ENCODE measurements at regions not wholly inside any gene's neighbourhood (a gene's known extent, or its start where the extent isn't known, plus 50 kb on each side); places are given as distances from the start of the nearest gene placed in this dataset.
"Not testable (repeated sequence)": the region's sequence is repeated elsewhere in the genome, so short reads cannot be mapped to it uniquely, and the experiment has no call there.

DNA sequence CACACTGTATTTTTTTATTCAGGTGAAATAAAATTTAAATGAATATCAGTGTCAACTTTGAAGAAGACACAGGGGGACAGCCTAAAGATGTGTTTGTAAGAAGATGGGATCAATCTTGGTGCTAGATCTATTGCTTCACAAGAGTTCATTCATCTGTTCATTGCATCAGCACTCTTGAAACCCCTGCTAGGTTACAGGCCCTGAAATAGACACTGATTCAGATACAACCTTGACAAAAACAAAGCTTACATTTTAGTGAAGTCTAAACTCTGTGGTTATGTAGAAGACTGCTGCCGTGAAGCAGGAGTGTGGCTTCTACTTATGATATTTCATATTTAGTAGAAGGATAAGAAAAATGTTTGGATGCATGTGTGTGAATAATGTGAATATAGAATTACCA lies 215.9 kb upstream of the LRRC61 start:
- DNase-seq (ENCODE audit: low read depth): not testable (repeated sequence)

GRCh38 chr7:150110375-150110820 lies 212.8 kb upstream of the LRRC61 start:
- DNase-seq (ENCODE audit: low read depth): not testable (repeated sequence)

DNA sequence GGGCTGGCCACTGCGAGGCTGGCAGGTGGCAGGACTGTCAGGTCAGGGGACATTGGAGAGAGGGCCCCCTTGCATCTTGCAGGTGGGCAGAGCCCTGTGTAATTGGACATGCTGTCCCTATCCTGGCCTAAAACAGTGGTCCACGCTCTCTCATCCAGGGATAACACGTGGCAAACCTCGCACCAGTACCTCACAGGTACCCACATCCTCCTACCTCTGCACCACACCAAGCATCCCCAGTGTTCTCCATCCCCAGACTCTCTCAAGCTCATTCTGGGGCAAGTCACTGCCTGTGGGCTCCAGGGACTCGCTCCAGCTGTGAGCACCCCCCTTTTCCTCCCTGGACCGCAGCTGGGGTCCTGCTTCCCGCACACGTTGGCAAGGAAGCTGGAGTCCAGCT lies 212.3 kb upstream of the LRRC61 start:
- DNase-seq (ENCODE audit: low read depth): not testable (repeated sequence)

DNA sequence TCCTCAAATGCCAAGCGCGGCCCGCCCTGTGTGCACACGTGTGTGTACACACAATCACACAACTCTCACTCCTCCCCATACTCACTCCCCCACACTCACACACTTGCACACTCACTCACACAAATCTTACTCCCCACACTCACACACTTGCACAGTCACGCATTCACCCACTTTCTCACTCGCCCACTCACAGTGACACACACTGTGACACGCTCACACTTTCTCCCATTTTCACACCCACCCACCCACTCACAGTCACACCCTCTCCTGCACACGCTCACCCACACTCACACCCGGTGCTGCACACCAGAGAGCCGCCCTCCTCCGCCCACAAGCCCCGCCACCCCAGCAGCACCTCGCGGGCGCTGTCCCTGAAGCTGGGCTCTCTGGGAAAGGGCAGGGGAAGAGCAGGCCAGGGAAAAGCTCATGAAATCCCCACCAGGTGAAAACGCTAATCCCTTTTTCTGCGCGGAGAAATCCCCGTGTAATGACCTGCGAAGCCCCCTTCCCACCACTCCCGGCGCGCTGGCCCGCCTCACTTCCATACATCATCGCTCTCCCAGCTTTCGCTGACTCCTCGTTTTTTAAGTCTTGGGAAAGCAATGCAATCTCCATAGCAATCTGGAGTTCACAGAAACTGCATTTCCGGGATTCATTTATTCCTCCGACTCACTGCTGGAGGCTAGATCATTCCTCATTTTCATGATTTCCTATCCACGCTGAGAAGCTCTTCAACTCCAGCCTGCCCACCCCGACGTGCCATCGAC lies 211.6 kb upstream of the LRRC61 start:
- not testable (repeated sequence) for DNase-seq (ENCODE audit: low read depth)

DNA sequence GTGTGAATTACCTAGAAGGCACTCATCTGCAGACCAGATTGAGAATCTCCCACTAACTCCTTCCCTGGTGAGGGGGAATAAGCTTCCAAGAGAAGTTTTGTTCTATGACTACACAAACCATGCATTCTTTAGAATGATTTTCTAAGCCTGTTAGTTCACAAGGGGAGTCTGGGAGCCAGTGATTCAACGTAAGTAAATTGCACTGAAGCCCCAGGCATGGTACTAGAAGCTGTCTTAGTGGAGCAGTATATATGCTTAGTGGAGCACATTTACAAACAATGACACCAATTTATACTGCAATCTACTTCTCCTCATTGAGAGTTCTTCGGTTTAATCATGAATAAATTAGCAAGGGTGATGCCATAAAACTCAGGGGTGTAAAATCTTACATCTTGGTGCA lies 209.9 kb upstream of the LRRC61 start:
- not testable (repeated sequence) for DNase-seq (ENCODE audit: low read depth)

DNA sequence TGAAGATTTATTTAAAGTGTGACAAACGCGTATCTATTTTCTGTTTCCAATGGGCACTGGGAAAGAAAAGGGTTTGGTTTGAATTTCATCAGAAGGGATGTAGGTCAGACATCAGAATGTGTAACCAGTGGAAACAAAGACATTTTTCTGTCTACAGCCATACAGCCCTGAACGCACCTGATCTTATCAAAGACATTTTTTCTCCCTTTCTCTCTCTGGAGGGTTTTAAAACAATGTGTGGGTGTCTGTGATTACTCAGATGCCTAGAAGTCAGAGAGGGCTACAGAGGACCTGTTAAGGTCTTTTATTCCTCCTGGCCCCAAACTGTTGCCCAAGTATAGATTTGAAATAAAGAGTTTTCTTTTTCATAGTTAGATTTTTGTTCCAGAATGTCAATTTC lies 208.6 kb upstream of the LRRC61 start:
- not testable (repeated sequence) for DNase-seq (ENCODE audit: low read depth)

GRCh38 chr7:150119966-150120365 lies 203.2 kb upstream of the LRRC61 start:
- DNase-seq (ENCODE audit: low read depth): not testable (repeated sequence)

- DNase-seq (ENCODE audit: low read depth): not testable (repeated sequence)
These were observed 197.3 kb upstream of the LRRC61 start for GRCh38 chr7:150125831-150126230.

- DNase-seq (ENCODE audit: low read depth): not testable (repeated sequence)
These were observed 188.7 kb upstream of the LRRC61 start for GRCh38 chr7:150134451-150134850.

- not testable (repeated sequence) for DNase-seq (ENCODE audit: low read depth)
These were observed 187.4 kb upstream of the LRRC61 start for GRCh38 chr7:150135620-150136190.

- not testable (repeated sequence) for DNase-seq (ENCODE audit: low read depth)
These were observed 183.3 kb upstream of the LRRC61 start for GRCh38 chr7:150139840-150140239.

DNA sequence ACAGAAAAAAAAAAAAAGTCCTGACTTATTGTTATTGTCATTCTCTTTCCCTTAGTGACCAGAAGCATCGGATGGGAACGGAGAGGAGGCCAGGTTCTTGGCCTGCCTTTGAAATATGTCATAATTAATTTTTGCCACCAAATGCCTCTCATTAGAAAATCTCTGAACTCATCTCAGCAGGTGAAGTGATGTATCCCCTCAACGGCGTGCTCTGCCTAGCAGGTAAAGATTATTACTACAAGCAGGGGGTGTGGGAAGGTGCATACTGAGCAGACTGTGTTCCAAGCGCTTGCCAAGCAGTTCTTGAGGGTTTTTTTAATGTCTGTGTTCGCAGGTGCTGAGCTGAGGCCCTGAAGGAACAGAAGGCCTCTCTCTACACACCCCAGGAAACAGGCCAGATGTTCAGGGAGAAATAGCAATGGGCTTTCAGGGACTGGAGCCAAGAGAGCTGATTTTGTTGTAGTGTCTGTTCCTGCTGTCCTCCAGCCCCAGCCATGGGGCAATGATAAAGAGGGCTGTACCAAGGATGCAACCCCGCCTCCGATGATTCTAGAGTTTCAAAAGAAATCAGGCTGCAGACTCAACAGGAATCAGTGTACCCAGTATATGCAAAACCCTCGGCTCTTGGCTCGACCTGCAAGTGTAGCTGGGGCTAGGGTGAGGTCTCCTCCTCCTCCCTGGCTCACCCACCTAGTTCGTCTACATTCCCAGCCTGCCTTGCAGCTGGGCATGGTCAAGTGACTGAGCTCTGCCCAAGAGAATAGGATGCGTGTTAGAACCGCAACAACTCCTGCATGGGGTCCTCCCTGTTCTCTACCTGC lies 181.4 kb upstream of the LRRC61 start:
- DNase-seq (ENCODE audit: low read depth): not testable (repeated sequence)

GRCh38 chr7:150146124-150146523 lies 177.0 kb upstream of the LRRC61 start:
- not testable (repeated sequence) for DNase-seq (ENCODE audit: low read depth)

DNA sequence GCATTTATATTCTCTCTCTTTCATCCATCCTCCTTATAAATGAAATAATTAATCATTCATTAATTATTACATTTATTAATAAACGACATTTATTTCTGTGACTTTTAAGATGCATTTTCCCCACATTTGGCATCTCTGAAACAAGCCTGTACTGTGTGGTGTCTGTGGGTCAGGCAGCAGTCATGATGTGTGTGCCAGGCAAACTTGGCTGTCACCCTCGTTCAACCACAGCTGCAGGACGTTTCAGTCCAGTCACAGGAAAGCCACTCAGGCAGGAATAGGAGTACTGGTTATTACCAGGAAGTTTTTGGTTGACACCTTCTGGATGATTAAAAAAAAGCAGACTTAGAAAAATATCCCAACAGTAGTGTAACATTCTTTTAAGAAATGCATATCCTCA lies 175.6 kb upstream of the LRRC61 start:
- DNase-seq (ENCODE audit: low read depth): not testable (repeated sequence)

DNA sequence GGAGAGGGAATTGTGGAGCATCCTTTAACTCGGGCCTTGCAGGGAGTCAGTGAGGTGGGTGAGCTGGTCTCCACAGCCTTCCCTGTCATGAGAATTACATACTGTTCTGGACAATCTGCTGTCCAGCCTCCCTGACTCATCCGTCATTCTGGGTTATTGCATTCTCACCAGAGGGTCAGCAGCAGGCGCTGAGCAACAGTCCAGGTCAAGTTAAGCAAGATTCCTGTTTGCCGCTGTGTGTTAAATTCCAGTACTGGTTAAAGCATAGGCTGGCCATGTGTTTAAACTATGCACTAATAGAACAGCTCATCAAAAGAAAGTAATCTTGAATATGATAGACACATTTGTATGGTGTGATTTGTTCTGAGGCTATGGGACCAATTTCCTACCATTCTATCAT lies 167.1 kb upstream of the LRRC61 start:
- DNase-seq (ENCODE audit: low read depth): not testable (repeated sequence)

GRCh38 chr7:150158696-150159095 lies 164.5 kb upstream of the LRRC61 start:
- not testable (repeated sequence) for DNase-seq (ENCODE audit: low read depth)

DNA sequence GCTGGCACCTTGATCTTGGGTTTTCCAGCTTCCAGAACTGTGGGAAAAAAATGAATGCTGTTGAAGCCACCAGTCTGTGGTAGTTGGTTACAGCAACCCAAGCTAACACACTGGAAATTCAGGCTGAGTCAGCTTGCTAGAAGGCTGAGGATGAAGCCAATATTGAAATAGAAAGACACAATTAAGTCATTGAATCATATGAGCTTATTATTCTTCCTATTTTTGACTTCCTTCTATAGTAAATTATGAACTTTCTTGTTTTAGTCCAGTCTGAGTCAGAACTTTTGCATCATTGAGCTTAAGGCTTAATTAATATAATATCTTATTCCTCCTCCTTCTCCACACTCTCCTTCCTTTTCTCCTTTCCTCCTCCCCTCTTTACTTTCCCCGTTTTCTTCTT lies 153.6 kb upstream of the LRRC61 start:
- DNase-seq (ENCODE audit: low read depth): not testable (repeated sequence)

DNA sequence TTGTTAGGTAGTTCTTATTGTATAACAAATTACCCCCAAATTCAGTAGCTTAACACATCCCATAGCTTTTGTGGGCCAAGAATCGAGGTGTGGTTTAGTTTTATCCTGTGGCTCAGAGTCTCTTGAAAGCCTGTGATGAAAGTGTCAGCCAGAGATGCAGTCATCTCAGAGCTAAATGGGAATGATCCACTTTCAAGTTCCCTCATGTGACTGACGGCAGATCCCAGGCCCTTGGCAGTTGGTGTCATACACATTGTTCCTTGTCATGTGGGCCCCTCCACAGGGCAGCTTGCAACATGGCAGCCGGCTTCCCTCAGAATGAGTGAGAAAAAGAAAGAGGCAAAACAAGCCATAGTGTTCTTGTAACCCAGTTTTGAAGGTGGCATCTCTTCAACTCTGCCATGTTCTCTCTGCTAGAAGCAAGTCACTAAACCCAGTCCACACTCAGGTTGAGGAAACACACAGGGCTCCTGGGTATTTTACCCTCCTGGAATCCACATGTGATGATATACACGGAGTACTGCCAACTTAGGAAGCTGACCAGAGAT lies 153.1 kb upstream of the LRRC61 start:
- not testable (repeated sequence) for DNase-seq (ENCODE audit: low read depth)

DNA sequence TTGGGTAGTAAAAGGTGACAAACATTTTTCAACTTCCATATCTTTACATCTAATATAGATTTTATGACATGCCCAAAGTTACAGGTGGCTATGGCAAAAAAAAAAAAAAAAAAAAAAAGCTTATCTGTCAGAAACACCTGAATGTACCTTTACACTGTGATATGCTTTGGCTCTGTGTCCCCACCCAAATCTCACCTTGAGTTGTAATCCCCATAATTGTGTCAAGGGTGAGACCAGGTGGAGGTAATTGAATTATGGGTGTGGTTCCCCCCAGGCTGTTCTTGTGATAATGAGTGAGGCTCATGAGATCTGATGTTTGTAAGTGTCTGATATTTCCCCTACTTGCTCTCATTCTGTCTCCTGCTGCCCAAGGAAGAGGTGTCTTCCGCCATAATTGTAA lies 139.6 kb upstream of the LRRC61 start:
- DNase-seq (ENCODE audit: low read depth): not testable (repeated sequence)

- DNase-seq (ENCODE audit: low read depth): not testable (repeated sequence)
These were observed 133.2 kb upstream of the LRRC61 start for GRCh38 chr7:150189963-150190362.

- DNase-seq (ENCODE audit: low read depth): not testable (repeated sequence)
These were observed 130.6 kb upstream of the LRRC61 start for GRCh38 chr7:150192541-150192940.

GRCh38 chr7:150193866-150194265 lies 129.3 kb upstream of the LRRC61 start:
- not testable (repeated sequence) for DNase-seq (ENCODE audit: low read depth)
